ENCODE measurements at regions not wholly inside any gene's neighbourhood (a gene's known extent, or its start where the extent isn't known, plus 50 kb on each side); places are given as distances from the start of the nearest gene placed in this dataset.

- no CpG with 5 or more reads among the region's 3 CpGs for WGBS (ENCODE audit: insufficient coverage, insufficient read length)
- no peak overlapping the region for H3K4me3 ChIP-seq (ENCODE audit: low read length)
These were observed 163.6 kb upstream of the SETMAR start for GRCh38 chr3:4139462-4140140.

DNA sequence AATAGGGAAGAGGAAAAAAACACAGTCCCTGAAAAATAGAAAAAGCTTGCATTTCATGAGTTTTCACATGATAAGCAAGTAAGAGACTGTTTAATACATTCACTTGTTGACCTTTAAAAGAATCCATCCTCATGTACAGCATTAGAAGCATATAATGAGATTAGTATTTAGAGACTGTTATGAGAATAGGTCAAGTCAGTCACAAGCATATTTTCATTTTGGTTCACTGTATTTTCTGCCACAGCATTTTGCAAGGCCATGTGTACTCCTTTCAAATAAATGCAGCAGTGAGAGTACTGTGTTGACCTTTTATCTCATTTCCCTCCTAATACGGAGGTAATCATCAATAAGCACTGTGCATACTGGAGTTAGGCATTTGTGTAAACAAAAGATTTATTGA, 162.2 kb upstream of the SETMAR start:
- H3K4me1 ChIP-seq (ENCODE audit: control insufficient read depth, insufficient read depth, low read length) = no peaks in the 10 kb centered on the region
- H3K9me3 ChIP-seq (ENCODE audit: control insufficient read depth, insufficient read depth, low read length) = no peaks in the 10 kb centered on the region
- no peak overlapping the region for H3K27ac ChIP-seq (ENCODE audit: low read length)
- no peak for DNase-seq (ENCODE audit: low read depth, low spot score)
- no peak overlapping the region for H3K4me3 ChIP-seq (ENCODE audit: low read length)
- no peaks in the 10 kb centered on the region for H3K36me3 ChIP-seq (ENCODE audit: control insufficient read depth, insufficient read depth, low read length)
- WGBS (ENCODE audit: insufficient coverage, insufficient read length) = no CpG with 5 or more reads among the region's 1 CpG
- H3K27me3 ChIP-seq (ENCODE audit: control insufficient read depth, insufficient read depth, low read length) = no peaks in the 10 kb centered on the region

More at GRCh38 chr3:4139462-4140140, 163.6 kb upstream of the SETMAR start:
- Histone ChIP-seq H3K27me3 (ENCODE audit: control insufficient read depth, insufficient read depth, low read length) (no peaks in the 10 kb centered on the region), H3K27ac (ENCODE audit: low read length) (no peak overlapping the region), H3K36me3 (ENCODE audit: control insufficient read depth, insufficient read depth, low read length) (no peaks in the 10 kb centered on the region), H3K9me3 (ENCODE audit: control insufficient read depth, insufficient read depth, low read length) (no peaks in the 10 kb centered on the region), H3K4me1 (ENCODE audit: control insufficient read depth, insufficient read depth, low read length) (no peaks in the 10 kb centered on the region)
- no peak for DNase-seq (ENCODE audit: low read depth, low spot score)

- Histone ChIP-seq H3K36me3 (ENCODE audit: control insufficient read depth, insufficient read depth, low read length) (no peaks in the 10 kb centered on the region), H3K27me3 (ENCODE audit: control insufficient read depth, insufficient read depth, low read length) (no peaks in the 10 kb centered on the region), H3K9me3 (ENCODE audit: control insufficient read depth, insufficient read depth, low read length) (no peaks in the 10 kb centered on the region), H3K27ac (ENCODE audit: low read length) (no peak overlapping the region), H3K4me1 (ENCODE audit: control insufficient read depth, insufficient read depth, low read length) (no peaks in the 10 kb centered on the region), H3K4me3 (ENCODE audit: low read length) (no peak overlapping the region)
- WGBS (ENCODE audit: insufficient coverage, insufficient read length) = no CpG with 5 or more reads among the region's 3 CpGs
- no peak for DNase-seq (ENCODE audit: low read depth, low spot score)
These were observed 155.5 kb upstream of the SETMAR start for GRCh38 chr3:4147556-4148118.

DNA sequence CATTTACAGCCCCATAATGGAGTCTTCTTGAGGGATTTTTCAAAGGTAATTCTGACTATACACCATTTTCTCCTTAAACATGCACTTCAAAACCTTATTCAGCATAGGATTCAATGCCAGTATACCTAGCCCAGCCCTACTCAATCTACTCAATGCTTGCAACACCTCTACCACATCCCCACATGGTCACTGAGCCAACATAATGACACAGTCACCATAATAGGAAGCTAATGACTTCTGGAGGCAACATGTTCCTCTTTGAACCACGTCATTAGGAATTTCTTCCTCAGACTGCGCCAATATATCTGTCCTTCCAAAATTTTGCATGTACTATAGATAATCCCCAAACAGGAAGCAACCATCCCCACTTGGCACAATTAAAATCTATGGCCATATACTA, 153.9 kb upstream of the SETMAR start:
- no peaks in the 10 kb centered on the region for H3K4me1 ChIP-seq (ENCODE audit: control insufficient read depth, insufficient read depth, low read length)
- H3K9me3 ChIP-seq (ENCODE audit: control insufficient read depth, insufficient read depth, low read length) = no peaks in the 10 kb centered on the region
- no peaks in the 10 kb centered on the region for H3K36me3 ChIP-seq (ENCODE audit: control insufficient read depth, insufficient read depth, low read length)
- no peak overlapping the region for H3K4me3 ChIP-seq (ENCODE audit: low read length)
- no CpG with 5 or more reads among the region's 2 CpGs for WGBS (ENCODE audit: insufficient coverage, insufficient read length)
- no peaks in the 10 kb centered on the region for H3K27me3 ChIP-seq (ENCODE audit: control insufficient read depth, insufficient read depth, low read length)
- DNase-seq (ENCODE audit: low read depth, low spot score) = no peak
- H3K27ac ChIP-seq (ENCODE audit: low read length) = no peak overlapping the region

DNA sequence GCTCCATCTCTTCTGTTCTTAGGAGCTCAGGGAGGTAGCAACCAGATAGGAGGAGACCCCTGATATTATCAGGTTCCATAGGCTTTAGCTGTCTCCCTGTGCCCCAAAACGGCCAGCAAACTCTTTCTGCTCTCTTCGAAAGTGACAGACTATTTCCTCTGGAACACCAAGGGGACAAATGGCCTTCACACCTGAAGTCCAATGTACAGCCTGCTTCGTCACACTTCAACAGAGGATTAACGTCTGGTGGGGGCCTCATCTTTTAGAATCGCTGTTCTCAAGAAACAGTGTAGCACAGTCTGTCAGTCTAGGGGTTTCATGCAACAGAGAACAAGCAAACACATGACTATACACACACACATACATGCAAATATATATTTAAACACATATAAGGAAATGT, 152.4 kb upstream of the SETMAR start:
- no peak for DNase-seq (ENCODE audit: low read depth, low spot score)
- no peaks in the 10 kb centered on the region for H3K27me3 ChIP-seq (ENCODE audit: control insufficient read depth, insufficient read depth, low read length)
- WGBS (ENCODE audit: insufficient coverage, insufficient read length) = no CpG with 5 or more reads among the region's 5 CpGs

GRCh38 chr3:4151859-4152258, 151.3 kb upstream of the SETMAR start:
- H3K36me3 ChIP-seq (ENCODE audit: control insufficient read depth, insufficient read depth, low read length) = no peaks in the 10 kb centered on the region
- no peaks in the 10 kb centered on the region for H3K4me1 ChIP-seq (ENCODE audit: control insufficient read depth, insufficient read depth, low read length)
- no peaks in the 10 kb centered on the region for H3K9me3 ChIP-seq (ENCODE audit: control insufficient read depth, insufficient read depth, low read length)
- no peaks in the 10 kb centered on the region for H3K27me3 ChIP-seq (ENCODE audit: control insufficient read depth, insufficient read depth, low read length)
- WGBS (ENCODE audit: insufficient coverage, insufficient read length) = no CpG with 5 or more reads among the region's 1 CpG
- no peak overlapping the region for H3K4me3 ChIP-seq (ENCODE audit: low read length)
- no peak for DNase-seq (ENCODE audit: low read depth, low spot score)
- H3K27ac ChIP-seq (ENCODE audit: low read length) = no peak overlapping the region

More for the DNA sequence above, 152.4 kb upstream of the SETMAR start:
- Histone ChIP-seq H3K4me3 (ENCODE audit: low read length) (no peak overlapping the region), H3K9me3 (ENCODE audit: control insufficient read depth, insufficient read depth, low read length) (no peaks in the 10 kb centered on the region), H3K36me3 (ENCODE audit: control insufficient read depth, insufficient read depth, low read length) (no peaks in the 10 kb centered on the region), H3K27ac (ENCODE audit: low read length) (no peak overlapping the region), H3K4me1 (ENCODE audit: control insufficient read depth, insufficient read depth, low read length) (no peaks in the 10 kb centered on the region)

GRCh38 chr3:4153771-4154170, 149.4 kb upstream of the SETMAR start:
- no CpG with 5 or more reads among the region's 1 CpG for WGBS (ENCODE audit: insufficient coverage, insufficient read length)
- no peaks in the 10 kb centered on the region for H3K9me3 ChIP-seq (ENCODE audit: control insufficient read depth, insufficient read depth, low read length)
- no peaks in the 10 kb centered on the region for H3K4me1 ChIP-seq (ENCODE audit: control insufficient read depth, insufficient read depth, low read length)
- no peak overlapping the region for H3K4me3 ChIP-seq (ENCODE audit: low read length)
- H3K27ac ChIP-seq (ENCODE audit: low read length) = no peak overlapping the region
- no peak for DNase-seq (ENCODE audit: low read depth, low spot score)
- no peaks in the 10 kb centered on the region for H3K36me3 ChIP-seq (ENCODE audit: control insufficient read depth, insufficient read depth, low read length)
- no peaks in the 10 kb centered on the region for H3K27me3 ChIP-seq (ENCODE audit: control insufficient read depth, insufficient read depth, low read length)

DNA sequence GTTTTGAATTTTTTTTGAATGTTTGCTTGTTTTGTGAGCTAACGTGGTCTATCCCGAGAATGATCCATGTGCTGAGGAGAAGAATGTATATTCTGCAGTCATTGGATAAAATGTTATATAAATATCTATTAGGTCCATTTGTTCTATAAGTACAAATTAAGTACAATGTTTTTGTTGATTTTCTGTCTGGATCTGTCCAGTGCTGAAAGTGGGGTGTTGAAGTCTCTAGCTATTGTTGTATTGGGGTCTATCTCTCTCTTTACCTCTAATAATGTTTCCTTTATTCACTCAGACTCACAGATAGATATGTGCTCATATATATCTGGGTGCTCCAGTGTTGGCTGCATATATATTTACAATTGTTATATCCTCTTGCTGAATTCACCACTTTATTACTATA, 144.8 kb upstream of the SETMAR start:
- Histone ChIP-seq H3K27me3 (ENCODE audit: control insufficient read depth, insufficient read depth, low read length) (no peaks in the 10 kb centered on the region), H3K27ac (ENCODE audit: low read length) (no peak overlapping the region), H3K9me3 (ENCODE audit: control insufficient read depth, insufficient read depth, low read length) (no peaks in the 10 kb centered on the region), H3K36me3 (ENCODE audit: control insufficient read depth, insufficient read depth, low read length) (no peaks in the 10 kb centered on the region), H3K4me3 (ENCODE audit: low read length) (no peak overlapping the region), H3K4me1 (ENCODE audit: control insufficient read depth, insufficient read depth, low read length) (no peaks in the 10 kb centered on the region)
- DNase-seq (ENCODE audit: low read depth, low spot score) = no peak
- no CpG with 5 or more reads among the region's 2 CpGs for WGBS (ENCODE audit: insufficient coverage, insufficient read length)

- H3K9me3 ChIP-seq (ENCODE audit: control insufficient read depth, insufficient read depth, low read length) = no peaks in the 10 kb centered on the region
- no peak overlapping the region for H3K27ac ChIP-seq (ENCODE audit: low read length)
- no peak overlapping the region for H3K4me3 ChIP-seq (ENCODE audit: low read length)
- no peaks in the 10 kb centered on the region for H3K4me1 ChIP-seq (ENCODE audit: control insufficient read depth, insufficient read depth, low read length)
- H3K27me3 ChIP-seq (ENCODE audit: control insufficient read depth, insufficient read depth, low read length) = no peaks in the 10 kb centered on the region
- no peaks in the 10 kb centered on the region for H3K36me3 ChIP-seq (ENCODE audit: control insufficient read depth, insufficient read depth, low read length)
- no CpG with 5 or more reads among the region's 1 CpG for WGBS (ENCODE audit: insufficient coverage, insufficient read length)
- DNase-seq (ENCODE audit: low read depth, low spot score) = no peak
These were observed 141.1 kb upstream of the SETMAR start for GRCh38 chr3:4162096-4162495.

DNA sequence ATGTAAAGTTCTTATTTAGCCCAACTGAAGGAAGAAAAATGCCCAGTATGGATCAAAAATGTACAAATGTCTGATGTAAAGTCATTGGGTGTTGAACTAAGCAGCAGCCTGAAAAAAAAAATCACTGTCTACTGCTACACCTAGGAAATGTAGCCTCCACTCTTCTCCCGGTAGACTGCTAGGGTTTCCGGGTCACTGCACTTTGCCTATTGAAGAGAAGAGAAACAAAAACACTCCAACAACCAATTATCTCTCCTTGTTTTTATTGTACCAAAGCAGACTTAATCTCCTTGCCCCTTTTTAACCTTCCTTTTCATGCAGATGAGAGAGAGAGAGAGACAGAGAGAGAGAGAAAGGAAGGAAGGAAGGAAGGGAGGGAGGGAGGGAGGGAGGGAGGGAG, 140.2 kb upstream of the SETMAR start:
- H3K9me3 ChIP-seq (ENCODE audit: control insufficient read depth, insufficient read depth, low read length) = no peaks in the 10 kb centered on the region
- H3K4me3 ChIP-seq (ENCODE audit: low read length) = no peak overlapping the region
- no peak overlapping the region for H3K27ac ChIP-seq (ENCODE audit: low read length)
- H3K27me3 ChIP-seq (ENCODE audit: control insufficient read depth, insufficient read depth, low read length) = no peaks in the 10 kb centered on the region
- no CpG with 5 or more reads among the region's 2 CpGs for WGBS (ENCODE audit: insufficient coverage, insufficient read length)
- no peaks in the 10 kb centered on the region for H3K36me3 ChIP-seq (ENCODE audit: control insufficient read depth, insufficient read depth, low read length)
- no peak for DNase-seq (ENCODE audit: low read depth, low spot score)
- no peaks in the 10 kb centered on the region for H3K4me1 ChIP-seq (ENCODE audit: control insufficient read depth, insufficient read depth, low read length)

DNA sequence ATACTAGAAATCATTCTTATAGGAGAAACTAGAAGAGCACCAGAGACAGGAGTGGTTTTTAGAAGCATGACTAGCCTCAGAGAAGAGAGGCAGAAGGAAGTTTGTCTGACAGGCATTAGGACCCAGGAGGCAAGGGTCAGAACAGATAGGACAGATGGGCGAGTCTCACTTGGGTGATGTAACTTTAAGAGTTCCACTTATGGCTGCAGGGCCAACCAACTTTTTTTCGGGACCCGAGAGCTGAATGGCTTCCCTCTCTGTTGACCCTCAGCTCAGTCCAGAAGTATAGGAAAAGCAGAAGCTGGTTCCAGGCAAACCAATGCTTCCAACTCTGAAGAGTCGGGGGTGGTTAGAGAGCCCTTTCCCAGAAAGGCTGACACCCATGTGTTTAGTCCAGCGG, 136.6 kb upstream of the SETMAR start:
- Histone ChIP-seq H3K27ac (ENCODE audit: low read length) (no peak overlapping the region), H3K27me3 (ENCODE audit: control insufficient read depth, insufficient read depth, low read length) (no peaks in the 10 kb centered on the region), H3K36me3 (ENCODE audit: control insufficient read depth, insufficient read depth, low read length) (no peaks in the 10 kb centered on the region), H3K4me3 (ENCODE audit: low read length) (no peak overlapping the region), H3K4me1 (ENCODE audit: control insufficient read depth, insufficient read depth, low read length) (no peaks in the 10 kb centered on the region), H3K9me3 (ENCODE audit: control insufficient read depth, insufficient read depth, low read length) (no peaks in the 10 kb centered on the region)
- DNase-seq (ENCODE audit: low read depth, low spot score) = no peak
- WGBS (ENCODE audit: insufficient coverage, insufficient read length) = no CpG with 5 or more reads among the region's 5 CpGs
